ENCODE measurements at regions not wholly inside any gene's neighbourhood (a gene's known extent, or its start where the extent isn't known, plus 50 kb on each side); places are given as distances from the start of the nearest gene placed in this dataset.

DNA sequence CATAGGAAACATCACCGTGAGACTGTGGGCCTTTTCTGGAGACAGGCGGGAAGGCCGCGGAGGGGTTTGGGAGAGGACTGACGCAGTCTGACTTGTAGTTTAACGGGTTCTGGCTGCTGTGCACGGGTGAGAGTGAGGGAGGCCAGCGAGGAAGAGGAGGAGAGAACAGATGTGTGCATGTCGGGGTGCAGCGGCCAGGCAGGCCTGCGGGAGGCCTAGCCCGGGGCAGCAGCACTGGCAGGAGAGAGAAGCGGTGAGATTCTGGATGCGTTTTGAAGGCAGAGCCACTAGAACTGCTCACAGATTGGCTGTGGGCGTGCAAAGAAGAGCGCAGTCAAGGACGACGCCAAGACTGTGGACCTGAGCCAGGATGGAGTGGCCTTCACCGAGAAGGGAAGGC lies 53.9 kb downstream of the PTGR3 start:
- no peak for TF ChIP-seq POLR2A (IDR thresholded peaks at IDR 0.05; ENCODE audit: low read depth)
- TF ChIP-seq, protein P1, sequence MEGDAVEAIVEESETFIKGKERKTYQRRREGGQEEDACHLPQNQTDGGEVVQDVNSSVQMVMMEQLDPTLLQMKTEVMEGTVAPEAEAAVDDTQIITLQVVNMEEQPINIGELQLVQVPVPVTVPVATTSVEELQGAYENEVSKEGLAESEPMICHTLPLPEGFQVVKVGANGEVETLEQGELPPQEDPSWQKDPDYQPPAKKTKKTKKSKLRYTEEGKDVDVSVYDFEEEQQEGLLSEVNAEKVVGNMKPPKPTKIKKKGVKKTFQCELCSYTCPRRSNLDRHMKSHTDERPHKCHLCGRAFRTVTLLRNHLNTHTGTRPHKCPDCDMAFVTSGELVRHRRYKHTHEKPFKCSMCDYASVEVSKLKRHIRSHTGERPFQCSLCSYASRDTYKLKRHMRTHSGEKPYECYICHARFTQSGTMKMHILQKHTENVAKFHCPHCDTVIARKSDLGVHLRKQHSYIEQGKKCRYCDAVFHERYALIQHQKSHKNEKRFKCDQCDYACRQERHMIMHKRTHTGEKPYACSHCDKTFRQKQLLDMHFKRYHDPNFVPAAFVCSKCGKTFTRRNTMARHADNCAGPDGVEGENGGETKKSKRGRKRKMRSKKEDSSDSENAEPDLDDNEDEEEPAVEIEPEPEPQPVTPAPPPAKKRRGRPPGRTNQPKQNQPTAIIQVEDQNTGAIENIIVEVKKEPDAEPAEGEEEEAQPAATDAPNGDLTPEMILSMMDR (IDR thresholded peaks at IDR 0.05), result no peak

All from esophagus muscularis mucosa (tissue), 3 donors.